Bronchial epithelial cell (primary cell): ENCODE measurements at regions not wholly inside any gene's neighbourhood (a gene's known extent, or its start where the extent isn't known, plus 50 kb on each side); places are given as distances from the start of the nearest gene placed in this dataset.
A peak's percentile ranks its signal among the peaks of the same experiment; 100 is the strongest.

ENCODE experiments used
- DNase-seq: peaks from one replicate; pipeline ENCODE4 v3.0.0-alpha.2; 2010; ENCODE audit warnings: low read depth
- FAIRE-seq: peaks from 2 replicates; lab custom pipeline; 2011; peaks lifted over from hg19 to GRCh38; lab: Jason Lieb, UNC
- H3K27me3 ChIP-seq: 2 replicates; pipeline ENCODE4 v1.5.1; 2011; ENCODE audit warnings: low read length; ENCODE audit not compliant: control insufficient read depth, insufficient read depth
- H3K36me3 ChIP-seq: 2 replicates; pipeline ENCODE4 v1.5.1; 2011; ENCODE audit warnings: low read length; ENCODE audit not compliant: control insufficient read depth, insufficient read depth
- H3K4me3 ChIP-seq: 2 replicates; pipeline ENCODE4 v1.5.1; 2011; ENCODE audit warnings: mild to moderate bottlenecking, low read depth, low read length, control low read depth
- TF ChIP-seq, protein P1 (sequence below): IDR thresholded peaks from 2 replicates; pipeline ENCODE4 v1.5.1; 2011; ENCODE audit warnings: mild to moderate bottlenecking, moderate library complexity, low read length, control low read depth, inconsistent platforms; ENCODE audit not compliant: insufficient read depth, severe bottlenecking

DNA sequence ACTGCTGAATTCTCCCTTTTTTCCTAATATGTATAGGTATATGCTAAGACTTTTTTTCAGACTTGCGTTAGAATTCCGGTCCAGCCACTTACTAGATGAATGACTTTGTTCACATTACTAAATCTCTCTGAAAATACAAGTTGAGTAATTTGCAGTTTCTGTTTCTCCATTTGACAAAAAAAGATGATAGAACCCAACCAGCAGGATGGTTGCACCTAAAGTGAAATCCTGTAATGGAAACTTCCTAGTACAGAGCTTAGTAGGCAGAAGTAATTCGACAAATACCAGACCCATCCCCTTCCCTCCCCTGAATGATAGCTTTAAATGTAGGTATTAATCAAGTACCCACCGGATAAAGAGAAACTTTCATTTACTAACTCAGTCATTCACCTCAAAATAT is 113.6 kb upstream of the RAP1B start:
- H3K27me3 ChIP-seq = no peaks in the 10 kb centered on the region
- TF ChIP-seq, protein P1, sequence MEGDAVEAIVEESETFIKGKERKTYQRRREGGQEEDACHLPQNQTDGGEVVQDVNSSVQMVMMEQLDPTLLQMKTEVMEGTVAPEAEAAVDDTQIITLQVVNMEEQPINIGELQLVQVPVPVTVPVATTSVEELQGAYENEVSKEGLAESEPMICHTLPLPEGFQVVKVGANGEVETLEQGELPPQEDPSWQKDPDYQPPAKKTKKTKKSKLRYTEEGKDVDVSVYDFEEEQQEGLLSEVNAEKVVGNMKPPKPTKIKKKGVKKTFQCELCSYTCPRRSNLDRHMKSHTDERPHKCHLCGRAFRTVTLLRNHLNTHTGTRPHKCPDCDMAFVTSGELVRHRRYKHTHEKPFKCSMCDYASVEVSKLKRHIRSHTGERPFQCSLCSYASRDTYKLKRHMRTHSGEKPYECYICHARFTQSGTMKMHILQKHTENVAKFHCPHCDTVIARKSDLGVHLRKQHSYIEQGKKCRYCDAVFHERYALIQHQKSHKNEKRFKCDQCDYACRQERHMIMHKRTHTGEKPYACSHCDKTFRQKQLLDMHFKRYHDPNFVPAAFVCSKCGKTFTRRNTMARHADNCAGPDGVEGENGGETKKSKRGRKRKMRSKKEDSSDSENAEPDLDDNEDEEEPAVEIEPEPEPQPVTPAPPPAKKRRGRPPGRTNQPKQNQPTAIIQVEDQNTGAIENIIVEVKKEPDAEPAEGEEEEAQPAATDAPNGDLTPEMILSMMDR = no peak
- DNase-seq (no peak), FAIRE-seq (no peak)
- H3K36me3 ChIP-seq = no peaks in the 10 kb centered on the region
- no peak overlapping the region for H3K4me3 ChIP-seq

DNA sequence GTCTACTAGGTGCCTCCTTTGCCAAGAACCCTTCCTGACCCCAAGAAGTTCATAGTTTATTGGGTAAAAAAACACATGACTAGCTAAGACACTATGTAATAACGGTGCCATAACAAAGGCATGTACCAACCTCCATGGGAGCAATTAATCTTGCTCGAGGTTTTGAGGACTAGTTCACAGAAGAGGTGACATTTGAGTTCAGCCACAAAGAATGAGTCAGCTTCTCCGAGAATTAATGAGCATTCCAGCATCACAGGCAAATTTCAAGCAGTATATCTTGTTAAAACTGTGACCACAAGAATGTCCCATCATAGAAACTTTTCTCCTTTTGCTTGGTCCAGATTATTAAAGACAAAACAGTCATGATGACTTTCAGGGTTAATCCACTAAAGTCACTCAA is 113.0 kb upstream of the RAP1B start:
- Histone ChIP-seq H3K4me3 (no peak overlapping the region), H3K36me3 (no peaks in the 10 kb centered on the region), H3K27me3 (no peaks in the 10 kb centered on the region)
- TF ChIP-seq, protein P1 = no peak
- no peak for FAIRE-seq
- DNase-seq = no peak

DNA sequence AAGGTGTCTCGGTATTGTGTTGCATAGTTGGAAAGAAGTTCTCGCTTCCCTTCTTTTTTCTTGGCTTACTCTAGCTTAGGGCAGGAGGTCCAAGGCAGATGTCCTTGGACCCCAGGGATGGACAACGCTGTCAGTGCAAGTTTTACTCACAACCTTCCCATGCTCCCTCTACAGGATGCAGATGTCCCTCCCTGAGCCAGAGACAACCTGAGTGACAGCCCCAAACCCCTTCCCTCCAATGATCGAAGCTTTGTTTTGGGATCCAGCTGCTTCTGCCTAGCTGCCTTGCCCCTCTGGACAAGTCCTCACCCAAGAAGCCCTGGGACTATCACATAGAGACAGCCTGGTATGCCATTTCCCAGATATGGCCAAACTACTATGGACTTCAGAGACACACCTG is 112.0 kb upstream of the RAP1B start:
- FAIRE-seq (no peak), DNase-seq (no peak)
- TF ChIP-seq, protein P1 = no peak
- Histone ChIP-seq H3K27me3 (no peaks in the 10 kb centered on the region), H3K36me3 (no peaks in the 10 kb centered on the region), H3K4me3 (no peak overlapping the region)

DNA sequence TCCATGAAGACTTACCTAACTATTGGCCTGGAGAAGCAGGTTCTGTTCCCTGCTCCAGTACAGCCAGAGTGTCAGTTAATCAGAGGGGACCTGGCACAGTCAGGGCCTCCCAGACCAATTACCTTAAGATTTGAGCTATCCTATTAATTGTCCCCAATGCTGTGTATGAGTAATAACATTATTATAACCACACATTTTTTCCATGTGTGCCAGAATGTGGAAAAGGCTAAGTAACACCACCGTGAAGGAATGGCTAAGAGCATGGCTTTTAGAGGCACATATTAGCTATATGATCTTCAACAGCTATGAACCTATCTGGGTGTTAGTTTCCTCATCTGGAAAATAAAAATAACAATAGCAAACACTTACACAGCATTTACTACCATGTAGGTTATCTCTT is 111.1 kb upstream of the RAP1B start:
- no peaks in the 10 kb centered on the region for H3K36me3 ChIP-seq
- H3K4me3 ChIP-seq = no peak overlapping the region
- FAIRE-seq (no peak), DNase-seq (peak; percentile 18)
- TF ChIP-seq, protein P1 = no peak
- H3K27me3 ChIP-seq = no peaks in the 10 kb centered on the region

DNA sequence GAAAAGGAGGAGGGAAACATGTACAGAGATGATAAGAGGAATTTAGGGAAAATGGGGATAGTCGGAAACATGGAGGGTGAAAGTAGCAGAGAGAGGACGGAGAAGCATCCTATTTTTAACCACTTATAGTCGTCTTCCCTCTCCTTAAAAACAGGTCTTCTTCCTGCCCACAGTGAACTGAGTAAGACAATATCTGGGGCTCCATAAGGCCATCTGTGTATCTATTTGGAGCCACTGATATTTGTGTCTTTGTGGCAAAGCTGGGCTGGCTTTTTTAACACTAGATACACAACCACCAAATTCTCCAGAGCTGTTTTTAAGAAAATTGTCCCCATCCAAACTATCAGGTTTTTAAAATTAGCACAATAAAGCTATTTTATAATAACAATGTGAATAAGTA is 109.5 kb upstream of the RAP1B start:
- no peak for DNase-seq
- no peak for FAIRE-seq
- no peak overlapping the region for H3K4me3 ChIP-seq
- no peaks in the 10 kb centered on the region for H3K27me3 ChIP-seq
- TF ChIP-seq, protein P1 = no peak
- H3K36me3 ChIP-seq = no peaks in the 10 kb centered on the region

DNA sequence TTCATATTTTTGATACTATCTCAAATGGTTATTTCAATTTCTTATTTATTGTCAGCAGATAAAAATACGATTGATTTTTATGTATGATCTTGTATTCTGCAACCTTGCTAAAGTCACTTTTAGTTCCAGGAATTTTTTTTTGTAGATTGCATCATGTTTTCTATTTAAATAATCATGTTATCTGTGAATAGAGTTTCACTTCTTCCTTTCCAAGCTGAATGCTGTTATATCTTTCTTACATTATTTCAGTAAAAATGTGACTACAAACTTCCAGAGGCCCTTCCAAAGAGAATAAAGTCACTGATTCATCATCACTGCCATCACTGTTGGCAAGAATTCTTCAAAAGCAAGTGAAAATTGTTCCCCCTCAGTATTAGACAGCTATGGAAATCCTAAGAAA is 104.7 kb upstream of the RAP1B start:
- Histone ChIP-seq H3K27me3 (no peaks in the 10 kb centered on the region), H3K36me3 (no peaks in the 10 kb centered on the region), H3K4me3 (no peak overlapping the region)
- TF ChIP-seq, protein P1 = no peak
- FAIRE-seq (no peak), DNase-seq (no peak)
